Ishikawa (cell line): ENCODE measurements at regions not wholly inside any gene's neighbourhood (a gene's known extent, or its start where the extent isn't known, plus 50 kb on each side); places are given as distances from the start of the nearest gene placed in this dataset.

Experiments used
- CEBPB ChIP-seq: IDR thresholded peaks from 2 replicates; pipeline ENCODE4 v1.6.1; 2012
- EGR1 ChIP-seq: IDR thresholded peaks from 2 replicates; pipeline ENCODE4 v1.6.1; 2012
- EP300 ChIP-seq: IDR thresholded peaks from 2 replicates; pipeline ENCODE4 v1.6.1; 2012; ENCODE audit warnings: borderline replicate concordance
- RAD21 ChIP-seq: IDR thresholded peaks from 2 replicates; pipeline ENCODE4 v1.6.1; 2012; ENCODE audit warnings: low read depth
- TAF1 ChIP-seq: IDR thresholded peaks from 2 replicates; pipeline ENCODE4 v1.6.1; 2012; ENCODE audit warnings: low read depth, mild to moderate bottlenecking
- YY1 ChIP-seq: IDR thresholded peaks from 2 replicates; pipeline ENCODE4 v1.6.1; 2012; ENCODE audit warnings: low read depth
- ZBTB7A ChIP-seq: IDR thresholded peaks from 2 replicates; pipeline ENCODE4 v1.6.1; 2012; ENCODE audit warnings: low read depth

GRCh38 chr2:152910970-152911369, 192.6 kb downstream of the ARL6IP6 start:
- TF ChIP-seq EP300 (no peak), ZBTB7A (no peak), EGR1 (no peak), CEBPB (no peak), RAD21 (no peak), YY1 (no peak), TAF1 (no peak)
